Muscle of leg (tissue), 3 donors: ENCODE measurements at regions not wholly inside any gene's neighbourhood (a gene's known extent, or its start where the extent isn't known, plus 50 kb on each side); places are given as distances from the start of the nearest gene placed in this dataset.

ENCODE experiments used
- DNase-seq: peaks from one replicate; pipeline ENCODE4 v3.0.0; 2013
- H3K27ac ChIP-seq: one replicate; pipeline ENCODE4 v1.5.1; 2013; ENCODE audit warnings: mild to moderate bottlenecking, low read length, control low read depth
- H3K27me3 ChIP-seq: one replicate; pipeline ENCODE4 v1.6.1; 2013; ENCODE audit warnings: low read length; ENCODE audit not compliant: control insufficient read depth, insufficient read depth
- H3K36me3 ChIP-seq: one replicate; pipeline ENCODE4 v1.6.1; 2013; ENCODE audit warnings: low read length; ENCODE audit not compliant: control insufficient read depth, insufficient read depth
- H3K4me1 ChIP-seq: one replicate; pipeline ENCODE4 v1.6.1; 2013; ENCODE audit warnings: low read length; ENCODE audit not compliant: control insufficient read depth, insufficient read depth
- H3K4me3 ChIP-seq: one replicate; pipeline ENCODE4 v1.5.1; 2013; ENCODE audit warnings: low read length, control low read depth
- H3K9me3 ChIP-seq: replicated peaks from 2 replicates; pipeline ENCODE4 v1.6.1; 2013; ENCODE audit warnings: low read depth, low read length; ENCODE audit not compliant: control insufficient read depth
- WGBS: methylation state at CpG from one replicate; pipeline ENCODE4 v1.1.5; 2013; ENCODE audit warnings: missing lambda C conversion rate; ENCODE audit not compliant: insufficient coverage; 5-methylcytosine and 5-hydroxymethylcytosine counted together

- H3K9me3 ChIP-seq: no peaks in the 10 kb centered on the region
- no peak for DNase-seq
- no peaks in the 10 kb centered on the region for H3K4me1 ChIP-seq
- 90% methylated on average over 3 of the region's 6 CpGs for WGBS
- H3K27me3 ChIP-seq: no peaks in the 10 kb centered on the region
- H3K4me3 ChIP-seq: no peak overlapping the region
- no peaks in the 10 kb centered on the region for H3K36me3 ChIP-seq
- H3K27ac ChIP-seq: no peak overlapping the region
Measured at GRCh38 chr6:90807791-90808701, 221.2 kb upstream of the MAP3K7 start.

DNA sequence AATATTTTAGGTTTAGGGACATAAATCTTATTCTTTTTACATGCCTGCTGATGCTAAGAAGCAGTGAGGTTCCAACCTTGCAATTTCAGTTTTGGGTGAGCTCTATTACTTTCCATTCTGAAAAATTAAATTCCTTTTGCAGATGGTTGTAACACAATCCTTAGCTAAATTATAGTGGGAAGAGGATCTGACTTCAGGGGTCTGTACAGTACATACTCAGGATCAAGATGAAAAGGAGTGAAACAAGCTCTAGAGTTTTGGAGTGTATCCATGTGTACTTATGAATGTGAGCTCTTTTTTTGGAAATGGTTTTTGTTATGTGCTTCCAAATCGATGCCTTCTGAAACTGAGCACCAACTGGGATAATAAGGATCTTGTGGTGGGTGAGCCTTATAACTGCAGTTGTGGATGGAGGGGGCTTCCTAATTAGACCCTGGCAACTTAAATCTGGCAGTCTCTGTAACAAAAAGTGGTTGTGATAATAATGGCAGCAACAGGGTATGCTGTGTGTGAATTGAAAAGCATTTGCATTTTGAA lies 218.8 kb upstream of the MAP3K7 start:
- Histone ChIP-seq H3K27ac (no peak overlapping the region), H3K27me3 (no peaks in the 10 kb centered on the region), H3K36me3 (no peaks in the 10 kb centered on the region), H3K4me1 (no peaks in the 10 kb centered on the region), H3K9me3 (no peaks in the 10 kb centered on the region), H3K4me3 (no peak overlapping the region)
- 50% methylated on average over 1 of the region's 1 CpG for WGBS
- DNase-seq: peak; percentile 73

- H3K9me3 ChIP-seq: no peaks in the 10 kb centered on the region
- no peaks in the 10 kb centered on the region for H3K4me1 ChIP-seq
- DNase-seq: peak; percentile 86
- no peaks in the 10 kb centered on the region for H3K36me3 ChIP-seq
- no peaks in the 10 kb centered on the region for H3K27me3 ChIP-seq
- 40% methylated on average over 1 of the region's 2 CpGs for WGBS
- H3K27ac ChIP-seq: no peak overlapping the region
- H3K4me3 ChIP-seq: no peak overlapping the region
Measured at GRCh38 chr6:90803956-90804355, 217.1 kb upstream of the MAP3K7 start.

DNA sequence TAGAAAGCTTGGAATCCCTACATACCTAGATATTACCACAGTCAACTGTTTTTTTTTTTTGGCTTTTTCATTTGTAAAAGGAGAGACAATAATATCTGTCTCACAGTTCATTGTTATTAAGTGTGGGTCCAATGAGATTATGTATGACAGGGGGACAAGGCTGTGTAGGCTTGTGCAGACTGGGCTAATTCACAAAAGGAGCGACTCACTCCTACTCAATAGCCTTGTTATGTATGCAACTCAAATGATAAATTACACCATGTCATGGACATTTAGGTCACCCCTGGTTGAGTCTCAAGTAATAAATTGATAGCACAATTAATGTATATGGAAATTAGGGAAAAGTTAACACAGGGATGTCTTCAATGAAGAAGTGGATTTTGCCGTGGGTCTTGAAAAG lies 208.2 kb upstream of the MAP3K7 start:
- Histone ChIP-seq H3K27me3 (no peaks in the 10 kb centered on the region), H3K27ac (no peak overlapping the region), H3K4me1 (peaks cover 2% of the 10 kb centered on the region), H3K4me3 (no peak overlapping the region), H3K36me3 (no peaks in the 10 kb centered on the region), H3K9me3 (no peaks in the 10 kb centered on the region)
- DNase-seq: no peak
- 83% methylated on average over 1 of the region's 2 CpGs for WGBS

DNA sequence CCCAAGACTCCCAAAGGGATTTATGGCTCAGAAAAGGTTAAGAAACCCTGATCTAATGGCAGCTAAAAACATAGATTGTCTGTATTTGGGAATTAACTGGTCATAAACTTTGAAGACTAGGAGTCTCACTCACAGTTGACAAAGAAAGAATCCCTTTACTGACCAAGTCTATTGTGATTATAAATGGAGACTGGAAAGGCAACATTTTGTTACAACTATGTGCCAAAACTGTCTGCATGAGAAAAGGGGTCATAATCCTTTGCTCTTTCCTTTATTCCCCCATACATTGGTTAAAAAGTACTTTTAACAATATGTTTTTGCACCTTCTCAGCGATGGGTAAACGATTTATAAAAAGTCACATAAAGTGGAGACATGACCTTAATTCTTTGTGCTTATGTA lies 206.9 kb upstream of the MAP3K7 start:
- Histone ChIP-seq H3K27ac (no peak overlapping the region), H3K9me3 (no peaks in the 10 kb centered on the region), H3K27me3 (no peaks in the 10 kb centered on the region), H3K4me1 (peaks cover 3% of the 10 kb centered on the region), H3K36me3 (no peaks in the 10 kb centered on the region), H3K4me3 (no peak overlapping the region)
- DNase-seq: no peak
- WGBS: no CpG with 5 or more reads among the region's 2 CpGs

DNA sequence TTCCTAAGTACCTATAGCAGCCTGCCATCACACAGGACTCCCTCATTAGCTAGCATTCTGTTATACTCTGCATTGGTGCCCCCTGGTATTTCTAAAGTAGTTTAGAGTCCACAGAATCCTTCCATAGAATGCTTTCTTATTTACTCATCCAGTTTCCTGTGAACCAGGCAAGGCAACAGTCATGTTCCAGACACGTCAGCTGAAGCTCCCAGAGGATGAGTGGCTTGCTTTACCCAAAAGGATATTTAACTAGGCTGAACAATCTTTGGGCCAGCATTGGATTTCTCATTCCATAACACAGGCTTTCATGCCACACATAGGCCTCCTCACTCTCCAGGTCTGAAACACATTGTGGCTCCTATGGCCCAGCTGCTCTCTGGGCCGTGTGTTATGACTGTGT lies 203.8 kb upstream of the MAP3K7 start:
- Histone ChIP-seq H3K4me1 (peaks cover 3% of the 10 kb centered on the region), H3K36me3 (no peaks in the 10 kb centered on the region), H3K4me3 (no peak overlapping the region), H3K9me3 (no peaks in the 10 kb centered on the region), H3K27me3 (no peaks in the 10 kb centered on the region), H3K27ac (no peak overlapping the region)
- WGBS: 20% methylated on average over 1 of the region's 2 CpGs
- DNase-seq: no peak

GRCh38 chr6:90790058-90790457 lies 203.2 kb upstream of the MAP3K7 start:
- Histone ChIP-seq H3K9me3 (no peaks in the 10 kb centered on the region), H3K36me3 (no peaks in the 10 kb centered on the region), H3K4me1 (peaks cover 3% of the 10 kb centered on the region), H3K27me3 (no peaks in the 10 kb centered on the region), H3K4me3 (no peak overlapping the region), H3K27ac (no peak overlapping the region)
- WGBS: 33% methylated on average over 4 of the region's 7 CpGs
- peak; percentile 25 for DNase-seq

DNA sequence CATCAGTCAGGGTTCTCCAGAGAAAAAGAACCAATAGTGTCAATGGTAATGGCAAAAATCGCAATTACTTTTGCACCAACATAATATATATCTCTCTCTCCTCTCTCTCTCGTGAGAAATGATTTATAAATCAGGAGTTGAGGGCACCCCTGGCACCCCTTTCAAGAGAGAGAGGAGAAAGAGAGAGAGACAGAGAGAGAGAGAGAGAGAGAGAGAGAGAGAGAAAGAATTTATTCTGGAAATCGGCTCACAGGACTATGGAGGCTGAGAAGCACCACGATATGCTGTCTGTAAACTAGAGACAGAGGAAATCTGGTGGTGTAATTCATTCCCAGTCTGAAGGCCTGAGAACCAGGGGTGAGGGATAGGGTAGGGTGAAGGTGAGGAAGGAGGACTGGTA lies 201.9 kb upstream of the MAP3K7 start:
- Histone ChIP-seq H3K9me3 (no peaks in the 10 kb centered on the region), H3K36me3 (no peaks in the 10 kb centered on the region), H3K4me3 (no peak overlapping the region), H3K27me3 (no peaks in the 10 kb centered on the region), H3K4me1 (peaks cover 3% of the 10 kb centered on the region), H3K27ac (no peak overlapping the region)
- no peak for DNase-seq
- WGBS: 94% methylated on average over 2 of the region's 4 CpGs

GRCh38 chr6:90787446-90787845 lies 200.6 kb upstream of the MAP3K7 start:
- Histone ChIP-seq H3K27me3 (no peaks in the 10 kb centered on the region), H3K4me3 (no peak overlapping the region), H3K9me3 (no peaks in the 10 kb centered on the region), H3K4me1 (peaks cover 3% of the 10 kb centered on the region), H3K27ac (no peak overlapping the region), H3K36me3 (no peaks in the 10 kb centered on the region)
- DNase-seq: no peak
- 61% methylated on average over 3 of the region's 3 CpGs for WGBS

DNA sequence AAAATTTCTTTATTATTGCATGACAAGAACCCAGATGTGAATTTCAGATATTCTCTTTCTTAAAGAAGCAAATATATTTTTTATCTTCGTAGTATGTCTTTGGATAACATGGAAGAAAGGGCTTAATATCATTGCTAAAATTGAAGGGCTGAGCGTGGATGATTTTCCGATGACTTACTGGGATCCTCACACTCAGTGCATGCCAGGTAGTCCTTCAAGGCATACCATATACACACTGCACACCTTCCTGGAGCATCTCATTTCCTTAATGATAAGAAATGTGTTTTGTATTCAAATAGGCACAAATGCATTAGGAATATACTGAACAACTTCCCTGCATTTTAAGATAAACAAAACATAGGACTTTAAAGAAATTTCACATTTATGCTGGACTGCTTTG lies 193.9 kb upstream of the MAP3K7 start:
- Histone ChIP-seq H3K4me1 (no peaks in the 10 kb centered on the region), H3K36me3 (no peaks in the 10 kb centered on the region), H3K27ac (no peak overlapping the region), H3K9me3 (no peaks in the 10 kb centered on the region), H3K27me3 (no peaks in the 10 kb centered on the region), H3K4me3 (no peak overlapping the region)
- WGBS: no CpG with 5 or more reads among the region's 3 CpGs
- no peak for DNase-seq
